PC-3 (cell line): ENCODE measurements at regions not wholly inside any gene's neighbourhood (a gene's known extent, or its start where the extent isn't known, plus 50 kb on each side); places are given as distances from the start of the nearest gene placed in this dataset.

Source experiments
- ATAC-seq: fragments of 200-7000 bp; cut with Tn5 transposase; 2 replicates; pipeline ENCODE4 v1.9.1; 2020; ENCODE audit warnings: mild to moderate bottlenecking, moderate library complexity
- BruUV-seq: library from RNA; stranded (reverse); fragments of 400-500 nt; replicated peaks from 2 replicates; lab custom pipeline; 2021; lab: Mats Ljungman, UMichigan
- CTCF ChIA-PET: fragments of 300-600 bp; sonication (Branson Sonifier 250); formaldehyde crosslinking; loops from one replicate; lab custom pipeline; 2022; ENCODE audit warnings: antibody characterized with exemption; lab: Charles Lee
- POLR2A ChIA-PET: fragments of 300-600 bp; sonication (Branson Sonifier 250); formaldehyde crosslinking; loops from one replicate; lab custom pipeline; 2022; ENCODE audit warnings: antibody characterized with exemption; ENCODE audit not compliant: unreplicated experiment; lab: Charles Lee
- DNase-seq: peaks from one replicate; pipeline ENCODE4 v3.0.0-alpha.2; 2015
- H2AFZ ChIP-seq: fragments of 300-600 bp; sonication (generic); 2 replicates; pipeline ENCODE4 v1.6.0; 2016; ENCODE audit warnings: antibody characterized with exemption, low read length
- H3F3A ChIP-seq: fragments of 300-600 bp; sonication (generic); one replicate; pipeline ENCODE4 v1.6.0; 2017; ENCODE audit warnings: antibody characterized with exemption, low read length, control low read depth, mild to moderate bottlenecking; ENCODE audit not compliant: unreplicated experiment
- H3K27ac ChIP-seq: fragments of 300-600 bp; sonication (generic); 2 replicates; pipeline ENCODE4 v1.5.1; 2016; ENCODE audit warnings: mild to moderate bottlenecking, low read length
- H3K27me3 ChIP-seq: fragments of 300-600 bp; sonication (generic); 2 replicates; pipeline ENCODE4 v1.6.1; 2016; ENCODE audit warnings: low read length, mixed read lengths
- H3K36me3 ChIP-seq: fragments of 300-600 bp; sonication (generic); 2 replicates; pipeline ENCODE4 v1.6.1; 2016; ENCODE audit warnings: low read depth, mixed run types, low read length, mixed read lengths
- H3K4me1 ChIP-seq: fragments of 300-600 bp; sonication (generic); 2 replicates; pipeline ENCODE4 v1.5.1; 2016; ENCODE audit warnings: low read length; ENCODE audit not compliant: insufficient read depth
- H3K4me2 ChIP-seq: fragments of 300-600 bp; sonication (generic); 2 replicates; pipeline ENCODE4 v1.6.0; 2016; ENCODE audit warnings: low read length
- H3K4me3 ChIP-seq: fragments of 300-600 bp; sonication (generic); 2 replicates; pipeline ENCODE4 v1.5.1; 2016; ENCODE audit warnings: mild to moderate bottlenecking, low read length, mixed read lengths
- H3K79me2 ChIP-seq: fragments of 300-600 bp; sonication (generic); 2 replicates; pipeline ENCODE4 v1.6.1; 2017; ENCODE audit warnings: low read length, mixed read lengths
- H3K9ac ChIP-seq: fragments of 300-600 bp; sonication (generic); 2 replicates; pipeline ENCODE4 v1.6.0; 2016; ENCODE audit warnings: mild to moderate bottlenecking, low read length
- H3K9me2 ChIP-seq: fragments of 300-600 bp; sonication (generic); replicated peaks from 2 replicates; pipeline ENCODE4 v1.6.1; 2016; ENCODE audit warnings: mixed run types, low read length, mixed read lengths
- H3K9me3 ChIP-seq: fragments of 300-600 bp; sonication (generic); 2 replicates; pipeline ENCODE4 v1.6.1; 2016; ENCODE audit warnings: low read length, mixed read lengths
- H4K20me1 ChIP-seq: fragments of 300-600 bp; sonication (generic); 2 replicates; pipeline ENCODE4 v1.6.1; 2016; ENCODE audit warnings: low read length, mixed read lengths
- CTCF ChIP-seq: fragments of 300-600 bp; sonication (generic); conservative IDR thresholded peaks from 2 replicates; pipeline ENCODE4 v1.5.1; 2017; ENCODE audit warnings: antibody characterized with exemption, low read depth, mild to moderate bottlenecking, low read length
- EZH2 ChIP-seq: fragments of 300-600 bp; sonication (generic); IDR thresholded peaks from one replicate; pipeline ENCODE4 v1.6.1; 2017; ENCODE audit warnings: antibody characterized with exemption, mild to moderate bottlenecking, low read length; ENCODE audit not compliant: unreplicated experiment
- EZH2phosphoT487 ChIP-seq: fragments of 300-600 bp; sonication (generic); IDR thresholded peaks from 2 replicates; pipeline ENCODE4 v1.6.1; 2018; ENCODE audit warnings: mild to moderate bottlenecking, antibody characterized with exemption, low read length, borderline replicate concordance
- intact Hi-C: fragments of 100-400 bp; cut with micrococcal nuclease; formaldehyde crosslinking; loops from 2 replicates; pipeline ENCODE4 v1.9.0; 2023

GRCh38 chr11:22454461-22455090 is 116.4 kb downstream of the SLC17A6 start:
- TF ChIP-seq EZH2 (no peak), CTCF (no peak), EZH2phosphoT487 (no peak)

GRCh38 chr11:22449441-22449840 is 111.3 kb downstream of the SLC17A6 start:
- H4K20me1 ChIP-seq: no peaks in the 10 kb centered on the region
- DNase-seq (no peak), ATAC-seq (no peak)
- no peak for TF ChIP-seq EZH2
- no peak for TF ChIP-seq EZH2phosphoT487
- no peak for TF ChIP-seq CTCF
- H3K4me1 ChIP-seq: no peaks in the 10 kb centered on the region; the same call in 1 of the 2 replicates
- BruUV-seq: no TSS peak
- no peaks in the 10 kb centered on the region for H3K9me2 ChIP-seq
- intact Hi-C loops: no loop called here
- ChIA-PET CTCF (no interaction called here), POLR2A (no interaction called here)
- H3K27ac ChIP-seq: no peak overlapping the region
- H3K9me3 ChIP-seq: no peaks in the 10 kb centered on the region
- H3K9ac ChIP-seq: no peak overlapping the region
- H3K36me3 ChIP-seq: no peaks in the 10 kb centered on the region
- no peak overlapping the region for H3K4me3 ChIP-seq
- no peaks in the 10 kb centered on the region for H3K79me2 ChIP-seq
- H3F3A ChIP-seq: no peaks in the 10 kb centered on the region
- no peak overlapping the region for H3K4me2 ChIP-seq
- H3K27me3 ChIP-seq: no peaks in the 10 kb centered on the region
- no peak overlapping the region for H2AFZ ChIP-seq

More at GRCh38 chr11:22454461-22455090, 116.4 kb downstream of the SLC17A6 start:
- no TSS peak for BruUV-seq
- no peak for ATAC-seq
- peak overlapping the region; percentile 68; the same call in 1 of the 2 replicates for H3K4me2 ChIP-seq
- H3K9me2 ChIP-seq: no peaks in the 10 kb centered on the region
- H3K4me3 ChIP-seq: no peak overlapping the region
- no peaks in the 10 kb centered on the region for H3K79me2 ChIP-seq
- ChIA-PET CTCF (no interaction called here), POLR2A (no interaction called here)
- peak overlapping the region; percentile 54; the same call in 1 of the 2 replicates for H2AFZ ChIP-seq
- no peak overlapping the region for H3K27ac ChIP-seq
- H3K9me3 ChIP-seq: no peaks in the 10 kb centered on the region
- no peaks in the 10 kb centered on the region for H3K27me3 ChIP-seq
- no peaks in the 10 kb centered on the region for H4K20me1 ChIP-seq
- H3F3A ChIP-seq: peaks cover 6% of the 10 kb centered on the region
- DNase-seq: no peak
- no peak overlapping the region for H3K9ac ChIP-seq
- H3K36me3 ChIP-seq: no peaks in the 10 kb centered on the region
- intact Hi-C loops: no loop called here
- H3K4me1 ChIP-seq: peaks cover 36% of the 10 kb centered on the region

GRCh38 chr11:22444076-22444475 is 105.9 kb downstream of the SLC17A6 start:
- no peaks in the 10 kb centered on the region for H3K36me3 ChIP-seq
- no peaks in the 10 kb centered on the region for H3K9me3 ChIP-seq
- no peak for DNase-seq
- no peak overlapping the region for H3K4me2 ChIP-seq
- POLR2A ChIA-PET: no interaction called here
- BruUV-seq: no TSS peak
- no peak overlapping the region for H3K9ac ChIP-seq
- CTCF ChIA-PET: no interaction called here
- no peaks in the 10 kb centered on the region for H3K79me2 ChIP-seq
- no peak overlapping the region for H3K4me3 ChIP-seq
- no peaks in the 10 kb centered on the region for H3K27me3 ChIP-seq
- no peak overlapping the region for H2AFZ ChIP-seq
- no peaks in the 10 kb centered on the region for H3K4me1 ChIP-seq
- intact Hi-C loops: no loop called here
- no peak overlapping the region for H3K27ac ChIP-seq
- H3F3A ChIP-seq: no peaks in the 10 kb centered on the region
- TF ChIP-seq EZH2 (no peak), EZH2phosphoT487 (no peak), CTCF (no peak)
- H3K9me2 ChIP-seq: no peaks in the 10 kb centered on the region
- H4K20me1 ChIP-seq: no peaks in the 10 kb centered on the region
- no peak for ATAC-seq
